ENCODE measurements at regions not wholly inside any gene's neighbourhood (a gene's known extent, or its start where the extent isn't known, plus 50 kb on each side); places are given as distances from the start of the nearest gene placed in this dataset.

- intact Hi-C loops (cut with micrococcal nuclease): no loop called here
- CTCF ChIA-PET: no interaction called here
- ATAC-seq (no peak), DNase-seq (ENCODE audit: low read depth, low spot score) (no peak)
- POLR2A ChIA-PET: no interaction called here
- RAD21 ChIA-PET (ENCODE audit: low non-redundant PET in 1 of 2, low total read pairs in 2 of 2, uncharacterized antibody in 2 of 2, unreplicated experiment in 2 of 2): no interaction called here
- Histone ChIP-seq H3K27ac (ENCODE audit: low read depth, low read length) (no peak overlapping the region), H3K9me3 (ENCODE audit: control insufficient read depth in 1 of 2, insufficient read depth in 1 of 2, low read depth in 1 of 2, low read length in 2 of 2) (no peaks in the 10 kb centered on the region), H2AFZ (ENCODE audit: low read depth, low read length, poor library complexity, severe bottlenecking) (no peak overlapping the region), H4K20me1 (ENCODE audit: insufficient read depth) (no peaks in the 10 kb centered on the region), H3K4me3 (replicated peaks in 1 of 2; ENCODE audit: low read depth in 1 of 2, low read length in 2 of 2) (no peak overlapping the region), H3K79me2 (ENCODE audit: insufficient read depth, low read length) (no peaks in the 10 kb centered on the region), H3K4me2 (ENCODE audit: low read length) (no peak overlapping the region), H3K27me3 (ENCODE audit: insufficient read depth, low read length) (0 out of 2 replicates have a peak, but pooled peaks cover 3% of the 10 kb centered on the region), H3K9me2 (ENCODE audit: insufficient read depth) (no peaks in the 10 kb centered on the region), H3K36me3 (ENCODE audit: control insufficient read depth in 1 of 2, insufficient read depth in 2 of 2, low read length in 2 of 2) (no peaks in the 10 kb centered on the region), H3K9ac (ENCODE audit: low read length) (no peak overlapping the region), H3K4me1 (ENCODE audit: control insufficient read depth in 1 of 2, insufficient read depth in 2 of 2, low read length in 2 of 2) (peaks cover 0 to 5% of the 10 kb centered on the region in 2 experiments; a peak in 2 of 4 replicates)
- BruUV-seq (replicated peaks): no TSS peak
- TF ChIP-seq EGR1 (IDR thresholded peaks at IDR 0.05; ENCODE audit: low read depth) (no peak), ELF1 (IDR thresholded peaks at IDR 0.05; ENCODE audit: borderline replicate concordance, low read depth) (no peak), YY1 (IDR thresholded peaks at IDR 0.05; ENCODE audit: extremely low read depth, insufficient replicate concordance, low read depth, low read length) (no peak), EZH2phosphoT487 (IDR thresholded peaks at IDR 0.05; ENCODE audit: borderline replicate concordance) (no peak)
Observed at GRCh38 chr1:17883136-17883535, 128.0 kb downstream of the ACTL8 start.

DNA sequence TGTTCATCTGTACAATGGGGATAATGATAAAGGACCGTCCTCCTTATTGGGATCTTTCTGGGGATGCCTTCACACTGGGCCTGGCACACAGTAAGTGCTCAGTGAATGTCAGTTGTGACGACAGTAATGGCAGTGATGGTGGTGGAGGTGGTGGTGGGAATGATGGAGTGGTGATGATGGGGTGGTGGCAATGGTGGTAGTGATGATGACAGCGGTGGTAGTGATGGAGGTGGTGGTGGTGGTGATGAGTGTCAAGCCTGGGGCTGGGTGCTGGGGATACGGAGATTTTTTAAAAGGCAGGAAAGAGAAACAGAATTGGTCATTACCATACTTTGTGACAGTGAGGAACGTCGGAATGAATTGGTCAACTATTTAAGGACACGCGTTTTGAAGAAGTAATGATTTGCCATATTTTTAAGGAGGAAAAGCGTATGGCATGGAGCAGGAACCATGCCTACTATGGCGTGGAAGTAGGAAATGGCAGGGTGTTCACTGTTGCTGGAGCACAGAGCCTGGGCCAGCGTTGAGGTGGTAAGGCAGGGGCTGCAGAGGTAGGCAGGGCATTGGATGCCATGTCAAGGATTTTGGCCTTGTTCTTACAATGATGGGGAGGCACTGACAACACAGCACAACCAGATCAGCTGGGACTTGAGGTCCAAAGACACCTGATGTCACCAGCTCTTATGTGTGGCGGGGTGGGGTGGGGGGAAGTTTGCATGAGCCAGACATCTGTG is 128.7 kb downstream of the ACTL8 start:
- intact Hi-C loops (cut with micrococcal nuclease): no loop called here
- Histone ChIP-seq H3K9ac (ENCODE audit: low read length) (no peak overlapping the region), H3K4me1 (ENCODE audit: control insufficient read depth in 1 of 2, insufficient read depth in 2 of 2, low read length in 2 of 2) (peaks cover 0 to 5% of the 10 kb centered on the region in 2 experiments; a peak in 2 of 4 replicates), H3K4me3 (replicated peaks in 1 of 2; ENCODE audit: low read depth in 1 of 2, low read length in 2 of 2) (no peak overlapping the region), H4K20me1 (ENCODE audit: insufficient read depth) (no peaks in the 10 kb centered on the region), H3K9me2 (ENCODE audit: insufficient read depth) (no peaks in the 10 kb centered on the region), H3K27ac (ENCODE audit: low read depth, low read length) (no peak overlapping the region), H3K27me3 (ENCODE audit: insufficient read depth, low read length) (0 out of 2 replicates have a peak, but pooled peaks cover 3% of the 10 kb centered on the region), H3K36me3 (ENCODE audit: control insufficient read depth in 1 of 2, insufficient read depth in 2 of 2, low read length in 2 of 2) (no peaks in the 10 kb centered on the region), H3K4me2 (ENCODE audit: low read length) (no peak overlapping the region), H3K79me2 (ENCODE audit: insufficient read depth, low read length) (no peaks in the 10 kb centered on the region), H3K9me3 (ENCODE audit: control insufficient read depth in 1 of 2, insufficient read depth in 1 of 2, low read depth in 1 of 2, low read length in 2 of 2) (no peaks in the 10 kb centered on the region), H2AFZ (ENCODE audit: low read depth, low read length, poor library complexity, severe bottlenecking) (no peak overlapping the region)
- BruUV-seq (replicated peaks): no TSS peak
- ChIA-PET POLR2A (no interaction called here), RAD21 (ENCODE audit: low non-redundant PET in 1 of 2, low total read pairs in 2 of 2, uncharacterized antibody in 2 of 2, unreplicated experiment in 2 of 2) (no interaction called here), CTCF (no interaction called here)
- ATAC-seq (no peak), DNase-seq (ENCODE audit: low read depth, low spot score) (no peak)
- TF ChIP-seq, protein P1, sequence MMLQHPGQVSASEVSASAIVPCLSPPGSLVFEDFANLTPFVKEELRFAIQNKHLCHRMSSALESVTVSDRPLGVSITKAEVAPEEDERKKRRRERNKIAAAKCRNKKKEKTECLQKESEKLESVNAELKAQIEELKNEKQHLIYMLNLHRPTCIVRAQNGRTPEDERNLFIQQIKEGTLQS (IDR thresholded peaks at IDR 0.05): no peak
- TF ChIP-seq ZBTB33 (IDR thresholded peaks at IDR 0.05; ENCODE audit: extremely low read depth, insufficient replicate concordance, low read length) (no peak), POLR2A (IDR thresholded peaks at IDR 0.05; ENCODE audit: borderline replicate concordance, extremely low read depth, insufficient read depth, insufficient read length) (no peak), RAD21 (IDR thresholded peaks at IDR 0.05; ENCODE audit: low read depth) (no peak), ELF1 (IDR thresholded peaks at IDR 0.05; ENCODE audit: borderline replicate concordance, low read depth) (no peak), ZNF274 (IDR thresholded peaks at IDR 0.05; ENCODE audit: low read depth, low read length) (no peak), CEBPB (IDR thresholded peaks at IDR 0.05; ENCODE audit: low read depth) (no peak), SRF (IDR thresholded peaks at IDR 0.05; ENCODE audit: low read depth) (no peak), YY1 (IDR thresholded peaks at IDR 0.05; ENCODE audit: extremely low read depth, insufficient replicate concordance, low read depth, low read length) (no peak), EZH2 (IDR thresholded peaks at IDR 0.05) (no peak), MAX (IDR thresholded peaks at IDR 0.05) (no peak)
- TF ChIP-seq, protein P2, sequence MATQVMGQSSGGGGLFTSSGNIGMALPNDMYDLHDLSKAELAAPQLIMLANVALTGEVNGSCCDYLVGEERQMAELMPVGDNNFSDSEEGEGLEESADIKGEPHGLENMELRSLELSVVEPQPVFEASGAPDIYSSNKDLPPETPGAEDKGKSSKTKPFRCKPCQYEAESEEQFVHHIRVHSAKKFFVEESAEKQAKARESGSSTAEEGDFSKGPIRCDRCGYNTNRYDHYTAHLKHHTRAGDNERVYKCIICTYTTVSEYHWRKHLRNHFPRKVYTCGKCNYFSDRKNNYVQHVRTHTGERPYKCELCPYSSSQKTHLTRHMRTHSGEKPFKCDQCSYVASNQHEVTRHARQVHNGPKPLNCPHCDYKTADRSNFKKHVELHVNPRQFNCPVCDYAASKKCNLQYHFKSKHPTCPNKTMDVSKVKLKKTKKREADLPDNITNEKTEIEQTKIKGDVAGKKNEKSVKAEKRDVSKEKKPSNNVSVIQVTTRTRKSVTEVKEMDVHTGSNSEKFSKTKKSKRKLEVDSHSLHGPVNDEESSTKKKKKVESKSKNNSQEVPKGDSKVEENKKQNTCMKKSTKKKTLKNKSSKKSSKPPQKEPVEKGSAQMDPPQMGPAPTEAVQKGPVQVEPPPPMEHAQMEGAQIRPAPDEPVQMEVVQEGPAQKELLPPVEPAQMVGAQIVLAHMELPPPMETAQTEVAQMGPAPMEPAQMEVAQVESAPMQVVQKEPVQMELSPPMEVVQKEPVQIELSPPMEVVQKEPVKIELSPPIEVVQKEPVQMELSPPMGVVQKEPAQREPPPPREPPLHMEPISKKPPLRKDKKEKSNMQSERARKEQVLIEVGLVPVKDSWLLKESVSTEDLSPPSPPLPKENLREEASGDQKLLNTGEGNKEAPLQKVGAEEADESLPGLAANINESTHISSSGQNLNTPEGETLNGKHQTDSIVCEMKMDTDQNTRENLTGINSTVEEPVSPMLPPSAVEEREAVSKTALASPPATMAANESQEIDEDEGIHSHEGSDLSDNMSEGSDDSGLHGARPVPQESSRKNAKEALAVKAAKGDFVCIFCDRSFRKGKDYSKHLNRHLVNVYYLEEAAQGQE (IDR thresholded peaks at IDR 0.05; ENCODE audit: low read depth): no peak

All from HCT116 (cell line).